ENCODE measurements at regions not wholly inside any gene's neighbourhood (a gene's known extent, or its start where the extent isn't known, plus 50 kb on each side); places are given as distances from the start of the nearest gene placed in this dataset.

- TF ChIP-seq CHD2 (IDR thresholded peaks at IDR 0.05; ENCODE audit: low read length, partially characterized antibody) (no peak), HMGXB4 (CRISPR knock-in tag; IDR thresholded peaks at IDR 0.05; ENCODE audit: borderline replicate concordance) (no peak), POLR2A (IDR thresholded peaks at IDR 0.05; ENCODE audit: low read length) (no peak), BHLHE40 (IDR thresholded peaks at IDR 0.05; ENCODE audit: low read depth, low read length) (no peak), RAD21 (conservative IDR thresholded peaks at IDR 0.05 in 1 of 2, IDR thresholded peaks at IDR 0.05 in 1 of 2) (no peak), EP300 (IDR thresholded peaks at IDR 0.05) (no peak)
- TF ChIP-seq, protein P1, sequence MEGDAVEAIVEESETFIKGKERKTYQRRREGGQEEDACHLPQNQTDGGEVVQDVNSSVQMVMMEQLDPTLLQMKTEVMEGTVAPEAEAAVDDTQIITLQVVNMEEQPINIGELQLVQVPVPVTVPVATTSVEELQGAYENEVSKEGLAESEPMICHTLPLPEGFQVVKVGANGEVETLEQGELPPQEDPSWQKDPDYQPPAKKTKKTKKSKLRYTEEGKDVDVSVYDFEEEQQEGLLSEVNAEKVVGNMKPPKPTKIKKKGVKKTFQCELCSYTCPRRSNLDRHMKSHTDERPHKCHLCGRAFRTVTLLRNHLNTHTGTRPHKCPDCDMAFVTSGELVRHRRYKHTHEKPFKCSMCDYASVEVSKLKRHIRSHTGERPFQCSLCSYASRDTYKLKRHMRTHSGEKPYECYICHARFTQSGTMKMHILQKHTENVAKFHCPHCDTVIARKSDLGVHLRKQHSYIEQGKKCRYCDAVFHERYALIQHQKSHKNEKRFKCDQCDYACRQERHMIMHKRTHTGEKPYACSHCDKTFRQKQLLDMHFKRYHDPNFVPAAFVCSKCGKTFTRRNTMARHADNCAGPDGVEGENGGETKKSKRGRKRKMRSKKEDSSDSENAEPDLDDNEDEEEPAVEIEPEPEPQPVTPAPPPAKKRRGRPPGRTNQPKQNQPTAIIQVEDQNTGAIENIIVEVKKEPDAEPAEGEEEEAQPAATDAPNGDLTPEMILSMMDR (IDR thresholded peaks at IDR 0.05) = no peak
Measured at GRCh38 chr10:83533290-83533689, 606.0 kb upstream of the GHITM start.

All from A549 (cell line).